ENCODE measurements at regions not wholly inside any gene's neighbourhood (a gene's known extent, or its start where the extent isn't known, plus 50 kb on each side); places are given as distances from the start of the nearest gene placed in this dataset.

DNA sequence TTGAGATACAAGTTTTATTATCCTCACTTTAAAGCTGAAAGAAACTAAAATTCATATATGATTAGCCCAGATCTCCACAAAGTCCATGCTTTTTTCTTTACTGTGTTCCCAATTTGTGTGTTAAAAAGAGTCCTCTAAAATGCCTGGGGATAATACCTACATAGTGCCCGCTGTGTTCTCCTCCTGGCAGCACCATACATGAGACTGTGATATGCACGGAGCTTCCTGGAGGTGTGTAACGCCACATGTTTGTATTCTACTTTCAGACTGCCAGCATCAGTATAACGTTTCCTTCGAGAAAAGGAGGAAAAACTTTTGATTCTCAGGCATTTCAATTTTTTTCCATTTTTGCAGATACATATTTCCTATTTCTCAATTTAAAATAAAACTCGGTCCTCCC is 273.3 kb upstream of the TGFBR2 start:
- TF ChIP-seq, protein P1, sequence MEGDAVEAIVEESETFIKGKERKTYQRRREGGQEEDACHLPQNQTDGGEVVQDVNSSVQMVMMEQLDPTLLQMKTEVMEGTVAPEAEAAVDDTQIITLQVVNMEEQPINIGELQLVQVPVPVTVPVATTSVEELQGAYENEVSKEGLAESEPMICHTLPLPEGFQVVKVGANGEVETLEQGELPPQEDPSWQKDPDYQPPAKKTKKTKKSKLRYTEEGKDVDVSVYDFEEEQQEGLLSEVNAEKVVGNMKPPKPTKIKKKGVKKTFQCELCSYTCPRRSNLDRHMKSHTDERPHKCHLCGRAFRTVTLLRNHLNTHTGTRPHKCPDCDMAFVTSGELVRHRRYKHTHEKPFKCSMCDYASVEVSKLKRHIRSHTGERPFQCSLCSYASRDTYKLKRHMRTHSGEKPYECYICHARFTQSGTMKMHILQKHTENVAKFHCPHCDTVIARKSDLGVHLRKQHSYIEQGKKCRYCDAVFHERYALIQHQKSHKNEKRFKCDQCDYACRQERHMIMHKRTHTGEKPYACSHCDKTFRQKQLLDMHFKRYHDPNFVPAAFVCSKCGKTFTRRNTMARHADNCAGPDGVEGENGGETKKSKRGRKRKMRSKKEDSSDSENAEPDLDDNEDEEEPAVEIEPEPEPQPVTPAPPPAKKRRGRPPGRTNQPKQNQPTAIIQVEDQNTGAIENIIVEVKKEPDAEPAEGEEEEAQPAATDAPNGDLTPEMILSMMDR (IDR thresholded peaks at IDR 0.05; ENCODE audit: poor library complexity, severe bottlenecking): no peak
- TF ChIP-seq EZH2 (IDR thresholded peaks at IDR 0.05; ENCODE audit: borderline replicate concordance, insufficient read depth, low read length, poor library complexity, severe bottlenecking) (no peak), POLR2AphosphoS5 (IDR thresholded peaks at IDR 0.05) (no peak), TAF1 (IDR thresholded peaks at IDR 0.05; ENCODE audit: low read depth) (no peak), MXI1 (conservative IDR thresholded peaks at IDR 0.05; ENCODE audit: poor library complexity, severe bottlenecking) (no peak), EP300 (conservative IDR thresholded peaks at IDR 0.05; ENCODE audit: poor library complexity, severe bottlenecking) (no peak), RAD21 (conservative IDR thresholded peaks at IDR 0.05) (no peak), SMC3 (conservative IDR thresholded peaks at IDR 0.05; ENCODE audit: poor library complexity) (no peak)
- TF ChIP-seq, protein P2, sequence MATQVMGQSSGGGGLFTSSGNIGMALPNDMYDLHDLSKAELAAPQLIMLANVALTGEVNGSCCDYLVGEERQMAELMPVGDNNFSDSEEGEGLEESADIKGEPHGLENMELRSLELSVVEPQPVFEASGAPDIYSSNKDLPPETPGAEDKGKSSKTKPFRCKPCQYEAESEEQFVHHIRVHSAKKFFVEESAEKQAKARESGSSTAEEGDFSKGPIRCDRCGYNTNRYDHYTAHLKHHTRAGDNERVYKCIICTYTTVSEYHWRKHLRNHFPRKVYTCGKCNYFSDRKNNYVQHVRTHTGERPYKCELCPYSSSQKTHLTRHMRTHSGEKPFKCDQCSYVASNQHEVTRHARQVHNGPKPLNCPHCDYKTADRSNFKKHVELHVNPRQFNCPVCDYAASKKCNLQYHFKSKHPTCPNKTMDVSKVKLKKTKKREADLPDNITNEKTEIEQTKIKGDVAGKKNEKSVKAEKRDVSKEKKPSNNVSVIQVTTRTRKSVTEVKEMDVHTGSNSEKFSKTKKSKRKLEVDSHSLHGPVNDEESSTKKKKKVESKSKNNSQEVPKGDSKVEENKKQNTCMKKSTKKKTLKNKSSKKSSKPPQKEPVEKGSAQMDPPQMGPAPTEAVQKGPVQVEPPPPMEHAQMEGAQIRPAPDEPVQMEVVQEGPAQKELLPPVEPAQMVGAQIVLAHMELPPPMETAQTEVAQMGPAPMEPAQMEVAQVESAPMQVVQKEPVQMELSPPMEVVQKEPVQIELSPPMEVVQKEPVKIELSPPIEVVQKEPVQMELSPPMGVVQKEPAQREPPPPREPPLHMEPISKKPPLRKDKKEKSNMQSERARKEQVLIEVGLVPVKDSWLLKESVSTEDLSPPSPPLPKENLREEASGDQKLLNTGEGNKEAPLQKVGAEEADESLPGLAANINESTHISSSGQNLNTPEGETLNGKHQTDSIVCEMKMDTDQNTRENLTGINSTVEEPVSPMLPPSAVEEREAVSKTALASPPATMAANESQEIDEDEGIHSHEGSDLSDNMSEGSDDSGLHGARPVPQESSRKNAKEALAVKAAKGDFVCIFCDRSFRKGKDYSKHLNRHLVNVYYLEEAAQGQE (IDR thresholded peaks at IDR 0.05; ENCODE audit: borderline replicate concordance): no peak

Data from neural cell (in vitro differentiated cells).